ENCODE measurements at regions not wholly inside any gene's neighbourhood (a gene's known extent, or its start where the extent isn't known, plus 50 kb on each side); places are given as distances from the start of the nearest gene placed in this dataset.
"Not testable (repeated sequence)": the region's sequence is repeated elsewhere in the genome, so short reads cannot be mapped to it uniquely, and the experiment has no call there.

DNA sequence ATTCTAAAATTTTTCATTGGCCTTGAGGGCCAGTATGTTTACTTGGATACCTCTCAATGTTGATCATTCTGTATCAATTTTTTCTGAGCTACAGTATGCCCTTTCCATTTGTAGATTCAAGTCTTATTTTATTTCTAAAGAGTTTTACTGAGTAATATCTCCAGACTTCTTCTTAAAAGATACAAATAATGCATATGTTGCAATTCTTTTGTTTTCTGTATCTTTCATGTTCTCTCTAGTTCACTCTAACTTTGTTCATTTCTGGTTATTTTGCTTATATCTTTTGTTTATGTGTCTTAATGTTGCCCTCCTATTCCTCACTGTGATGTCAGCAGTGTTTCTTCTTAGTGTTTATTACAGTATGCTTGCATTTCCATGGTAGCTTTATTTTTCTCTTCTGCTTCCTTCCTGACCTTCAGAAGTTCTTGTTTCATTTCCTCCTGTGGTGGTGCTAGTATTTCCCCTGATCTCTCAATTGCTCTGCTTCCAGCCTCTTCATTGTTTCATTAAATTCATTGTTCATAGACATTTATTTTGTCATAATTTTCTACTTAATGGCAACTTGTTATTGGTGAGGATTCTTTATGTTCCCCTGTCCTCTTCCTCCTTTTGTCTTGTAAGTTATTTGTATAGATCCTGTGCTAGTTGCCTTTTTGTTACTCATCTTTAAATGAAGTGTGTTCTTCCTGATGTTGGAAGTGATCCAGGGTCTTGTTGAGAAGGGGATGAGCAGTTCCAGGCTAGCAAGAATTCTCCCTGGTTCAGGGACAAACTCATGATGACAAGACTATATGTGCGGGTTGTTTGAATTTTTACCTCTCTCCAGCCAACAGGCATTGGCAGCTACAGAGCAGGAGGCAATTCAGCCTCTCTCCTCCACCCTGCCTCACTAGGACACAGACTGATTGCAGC is 160.8 kb downstream of the DEPDC1B start:
- Histone ChIP-seq H3K4me3 (no peak overlapping the region), H3K9me3 (no peaks in the 10 kb centered on the region), H3K36me3 (no peaks in the 10 kb centered on the region), H3K27ac (peak overlapping the region in 1 of 4 donors; percentile 15), H3K4me1 (peaks cover 0 to 19% (median 0%) of the 10 kb centered on the region in 3 donors), H3K27me3 (no peaks in the 10 kb centered on the region)
- TF ChIP-seq POLR2A (IDR thresholded peaks at IDR 0.05) = no peak
- no peak for TF ChIP-seq CTCF (IDR thresholded peaks at IDR 0.05)
- 27 to 67% methylated on average over 1 of the region's 1 CpG for WGBS, 2 donors
- DNase-seq = no peak
- intact Hi-C loops (cut with DNase I) = no loop called here

DNA sequence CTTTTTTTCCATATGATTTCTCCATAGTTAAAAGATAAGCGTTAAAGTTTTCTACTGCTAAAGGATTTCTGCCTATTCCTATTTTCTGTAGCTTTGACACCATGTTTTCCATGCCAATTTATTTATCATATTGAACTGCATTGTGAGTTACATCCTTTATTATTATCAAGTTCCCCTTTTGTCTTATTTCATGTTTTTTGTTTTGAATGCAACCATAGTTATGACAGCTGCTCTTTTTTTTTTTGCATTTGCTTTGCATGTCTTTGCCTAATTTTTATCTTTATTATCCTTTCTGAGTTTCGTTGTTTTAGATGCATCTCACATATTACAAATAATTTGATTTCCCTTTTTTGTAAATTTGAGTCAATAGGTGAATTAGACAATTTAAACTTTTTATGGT is 161.5 kb downstream of the DEPDC1B start:
- H3K4me3 ChIP-seq = no peak overlapping the region
- WGBS, 2 donors = 83 to 86% methylated on average over 2 of the region's 2 CpGs
- H3K27ac ChIP-seq = no peak overlapping the region
- H3K4me1 ChIP-seq = peaks cover 0 to 16% (median 0%) of the 10 kb centered on the region in 3 donors
- intact Hi-C loops (cut with DNase I) = no loop called here
- H3K9me3 ChIP-seq = no peaks in the 10 kb centered on the region
- no peak for DNase-seq
- H3K27me3 ChIP-seq = no peaks in the 10 kb centered on the region
- no peaks in the 10 kb centered on the region for H3K36me3 ChIP-seq
- TF ChIP-seq POLR2A (IDR thresholded peaks at IDR 0.05) (no peak), CTCF (IDR thresholded peaks at IDR 0.05) (no peak)

- H3K27me3 ChIP-seq = no peaks in the 10 kb centered on the region
- DNase-seq = no peak
- H3K36me3 ChIP-seq = no peaks in the 10 kb centered on the region
- H3K4me1 ChIP-seq = peaks cover 0 to 8% (median 0%) of the 10 kb centered on the region in 3 donors
- H3K4me3 ChIP-seq = no peak overlapping the region
- intact Hi-C loops (cut with DNase I) = no loop called here
- no peaks in the 10 kb centered on the region for H3K9me3 ChIP-seq
- WGBS, 2 donors = 88 to 89% methylated on average over 2 of the region's 2 CpGs
- no peak overlapping the region for H3K27ac ChIP-seq
- TF ChIP-seq POLR2A (IDR thresholded peaks at IDR 0.05) = no peak
- no peak for TF ChIP-seq CTCF (IDR thresholded peaks at IDR 0.05)
Observed at GRCh38 chr5:60535951-60536350, 164.0 kb downstream of the DEPDC1B start.

DNA sequence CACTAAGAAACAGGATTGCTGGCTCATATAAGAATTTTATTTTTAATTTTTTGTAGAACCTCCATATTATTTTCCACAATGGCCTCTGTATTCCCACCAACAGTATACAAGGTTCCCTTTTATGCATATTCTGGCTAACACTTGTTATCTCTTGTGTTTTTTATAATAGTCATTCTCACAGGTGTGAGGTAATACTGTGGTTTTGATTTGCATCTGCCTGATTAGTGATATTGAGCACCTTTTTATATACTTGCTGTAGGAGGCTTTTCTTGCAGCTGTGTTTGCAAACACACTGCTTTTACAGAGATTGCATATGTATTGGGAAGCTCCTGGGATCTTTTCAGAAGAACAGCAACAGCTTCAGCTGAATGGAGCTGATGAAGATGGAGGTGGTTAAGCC is 164.8 kb downstream of the DEPDC1B start:
- no peaks in the 10 kb centered on the region for H3K36me3 ChIP-seq
- no peak for DNase-seq
- intact Hi-C loops (cut with DNase I) = no loop called here
- no peak for TF ChIP-seq POLR2A (IDR thresholded peaks at IDR 0.05)
- TF ChIP-seq CTCF (IDR thresholded peaks at IDR 0.05) = no peak
- no peak overlapping the region for H3K4me3 ChIP-seq
- no peak overlapping the region for H3K27ac ChIP-seq
- H3K4me1 ChIP-seq = peaks cover 0 to 8% (median 0%) of the 10 kb centered on the region in 3 donors
- H3K9me3 ChIP-seq = no peaks in the 10 kb centered on the region
- no peaks in the 10 kb centered on the region for H3K27me3 ChIP-seq

DNA sequence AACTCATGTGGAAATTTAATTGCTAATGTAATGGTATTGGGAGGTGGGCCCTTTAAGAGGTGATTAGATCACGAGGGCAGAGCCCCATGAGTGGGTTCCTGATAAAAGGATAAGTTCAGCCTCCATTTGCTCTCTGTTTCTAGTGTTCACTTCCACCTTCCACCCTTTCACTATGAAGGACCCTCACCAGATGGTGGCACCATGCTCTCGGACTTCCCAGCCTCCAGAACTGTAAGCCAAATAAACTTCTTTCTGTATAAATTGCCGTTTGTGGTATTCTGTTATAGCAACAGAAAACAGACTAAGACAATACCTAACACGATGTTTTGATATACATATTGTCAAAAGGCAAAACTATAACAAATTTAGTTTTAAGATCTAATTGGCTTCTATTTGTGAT is 166.2 kb downstream of the DEPDC1B start:
- no peak for DNase-seq
- Histone ChIP-seq H3K9me3 (no peaks in the 10 kb centered on the region), H3K36me3 (no peaks in the 10 kb centered on the region), H3K27me3 (no peaks in the 10 kb centered on the region), H3K27ac (no peak overlapping the region), H3K4me3 (no peak overlapping the region), H3K4me1 (peaks cover 0 to 1% (median 0%) of the 10 kb centered on the region in 3 donors)
- TF ChIP-seq CTCF (IDR thresholded peaks at IDR 0.05) (no peak), POLR2A (IDR thresholded peaks at IDR 0.05) (no peak)
- 64 to 69% methylated on average over 4 of the region's 4 CpGs for WGBS, 2 donors
- intact Hi-C loops (cut with DNase I) = no loop called here

DNA sequence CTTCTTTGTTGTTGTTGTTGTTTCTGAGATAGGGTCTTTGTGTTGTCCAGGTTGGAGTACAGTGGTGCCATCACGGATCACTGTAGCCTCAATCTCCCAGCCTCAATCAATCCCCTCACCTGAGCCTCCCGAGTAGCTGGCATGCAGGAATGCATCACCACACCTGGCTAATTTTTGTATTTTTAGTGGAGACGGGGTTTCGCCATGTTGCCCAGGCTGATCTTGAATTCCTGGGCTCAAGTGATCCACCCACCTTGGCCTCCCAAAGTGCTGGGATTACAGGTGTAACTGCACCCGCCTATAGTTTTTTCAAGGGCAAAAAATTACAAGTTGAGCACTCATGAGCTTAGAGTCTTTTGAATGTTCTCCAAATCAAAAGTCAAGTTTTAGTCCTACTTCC is 167.2 kb downstream of the DEPDC1B start:
- H3K27ac ChIP-seq = not testable (repeated sequence)

DNA sequence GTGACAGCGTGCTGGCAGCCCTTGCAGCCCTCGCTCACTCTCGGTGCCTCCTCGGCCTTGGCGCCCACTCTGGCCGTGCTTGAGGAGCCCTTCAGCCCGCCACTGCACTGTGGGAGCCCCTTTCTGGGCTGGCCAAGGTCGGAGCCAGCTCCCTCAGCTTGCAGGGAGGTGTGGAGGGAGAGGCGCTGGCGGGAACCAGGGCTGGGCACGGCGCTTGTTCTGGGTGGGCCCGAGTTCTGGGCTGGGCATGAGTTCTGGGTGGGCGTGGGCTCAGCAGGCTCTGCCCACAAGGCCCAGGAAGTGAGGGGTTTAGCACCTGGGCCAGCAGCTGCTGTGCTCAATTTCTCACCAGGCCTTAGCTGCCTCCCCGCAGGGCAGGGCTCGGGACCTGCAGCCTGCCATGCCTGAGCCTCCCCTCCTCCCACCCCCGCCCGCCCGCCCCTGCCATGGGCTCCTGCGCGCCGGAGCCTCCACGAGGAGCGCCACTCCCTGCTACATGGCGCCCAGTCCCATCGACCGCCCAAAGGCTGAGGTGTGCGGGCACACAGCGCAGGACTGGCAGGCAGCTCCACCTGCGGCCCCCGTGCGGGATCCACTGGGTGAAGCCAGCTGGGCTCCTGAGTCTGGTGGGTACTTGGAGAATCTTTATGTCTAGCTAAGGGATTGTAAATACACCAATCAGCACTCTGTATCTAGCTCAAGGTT is 169.7 kb downstream of the DEPDC1B start:
- H3K9me3 ChIP-seq; intact Hi-C loops (cut with DNase I); H3K27ac ChIP-seq; H3K27me3 ChIP-seq; H3K36me3 ChIP-seq; H3K4me3 ChIP-seq; H3K4me1 ChIP-seq; DNase-seq: not testable (repeated sequence)
- WGBS, 2 donors = 95 to 97% methylated on average over 3 to 9 of the region's 32 CpGs

More for the DNA sequence above, 167.2 kb downstream of the DEPDC1B start:
- DNase-seq; H3K9me3 ChIP-seq; H3K27me3 ChIP-seq; H3K4me1 ChIP-seq; H3K4me3 ChIP-seq; intact Hi-C loops (cut with DNase I); H3K36me3 ChIP-seq: not testable (repeated sequence)
- 85 to 98% methylated on average over 5 of the region's 5 CpGs for WGBS, 2 donors
